Kidney (tissue), 13 donors: ENCODE measurements at regions not wholly inside any gene's neighbourhood (a gene's known extent, or its start where the extent isn't known, plus 50 kb on each side); places are given as distances from the start of the nearest gene placed in this dataset.

Experiments
- DNase-seq, 5 donors: peaks; one replicate each; pipeline ENCODE4 v3.0.0-alpha.2; 2013 to 2020
- FAIRE-seq: peaks from 2 replicates; lab custom pipeline; 2012; peaks lifted over from hg19 to GRCh38; lab: Jason Lieb, UNC
- H3K27ac ChIP-seq, 2 donors: one replicate each; pipeline ENCODE4 v1.7.0; 2013; ENCODE audit warnings: low read depth in 2 of 2, low read length in 2 of 2, inconsistent platforms in 1 of 2
- H3K27me3 ChIP-seq: one replicate; pipeline ENCODE4 v1.7.1; 2013; ENCODE audit warnings: low read length, inconsistent platforms; ENCODE audit not compliant: control insufficient read depth, insufficient read depth
- H3K36me3 ChIP-seq, 3 donors: one replicate each; pipeline versions ENCODE4 v1.7.0 to v1.7.1; 2013; ENCODE audit warnings: low read length in 3 of 3, control low read depth in 1 of 3, inconsistent platforms in 1 of 3; ENCODE audit not compliant: insufficient read depth in 3 of 3, control insufficient read depth in 2 of 3
- H3K4me1 ChIP-seq, 3 donors: one replicate each; pipeline versions ENCODE4 v1.7.0 to v1.7.1; 2013; ENCODE audit warnings: low read length in 3 of 3, inconsistent platforms in 1 of 3, low read depth in 1 of 3; ENCODE audit not compliant: control insufficient read depth in 2 of 3, insufficient read depth in 2 of 3
- H3K4me3 ChIP-seq, 3 donors: one replicate each; pipeline versions ENCODE4 v1.7.0 to v1.8.1; 2013; ENCODE audit warnings: low read length in 3 of 3, control low read depth in 1 of 3, inconsistent platforms in 1 of 3
- H3K9ac ChIP-seq, 3 donors: one replicate each; pipeline versions ENCODE4 v1.7.0 to v1.7.1; 2013; ENCODE audit warnings: low read length in 3 of 3, control low read depth in 1 of 3, inconsistent platforms in 1 of 3
- H3K9me3 ChIP-seq, 3 donors: one replicate each; pipeline versions ENCODE4 v1.7.0 to v1.7.1; 2013; ENCODE audit warnings: low read length in 3 of 3, control low read depth in 1 of 3, inconsistent platforms in 1 of 3; ENCODE audit not compliant: control insufficient read depth in 2 of 3, insufficient read depth in 1 of 3
- intact Hi-C: fragments of 100-400 bp; cut with DNase I; formaldehyde crosslinking; loops from one replicate; pipeline ENCODE4 v1.11.1; 2022
- TF ChIP-seq, protein P1 (sequence below): IDR thresholded peaks from 3 replicates; pipeline ENCODE4 v1.5.1; 2012; ENCODE audit warnings: mild to moderate bottlenecking, moderate library complexity, borderline replicate concordance; ENCODE audit not compliant: insufficient read depth; ENCODE audit errors: extremely low read depth
- donor health status: control.
- donor health status: control.
- donor health status: control.
- donor health status: control.
- donor health status: control.
- donor health status: DM: yes; HTN: yes; CAD: no.
- donor health status: Normal renal cell carcinoma (clear cell type).

DNA sequence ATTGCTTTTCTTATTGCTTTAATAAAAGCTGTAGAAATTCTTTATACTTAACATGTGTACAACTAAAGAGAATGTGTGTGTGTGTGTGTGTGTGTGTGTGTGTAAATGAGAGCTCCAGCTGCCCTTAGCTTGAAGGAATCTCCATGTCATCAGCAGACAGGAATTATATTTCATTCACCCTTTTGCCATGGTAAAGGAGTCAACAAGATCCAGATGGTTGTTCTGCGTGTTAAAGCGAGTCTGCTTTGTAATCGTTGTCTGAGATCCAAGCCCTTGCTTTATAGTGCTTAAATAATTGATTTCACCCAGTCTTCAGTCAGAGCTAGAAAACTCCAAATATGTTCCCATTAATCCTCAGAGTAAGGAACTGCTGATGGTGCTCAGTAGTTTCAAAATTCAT, 285.5 kb downstream of the PDGFC start:
- no peak overlapping the region for H3K27ac ChIP-seq
- no peaks in the 10 kb centered on the region for H3K36me3 ChIP-seq
- peaks cover 0 to 6% (median 0%) of the 10 kb centered on the region in 3 donors for H3K4me1 ChIP-seq
- H3K9ac ChIP-seq: no peak overlapping the region
- FAIRE-seq (no peak), DNase-seq (peak in 4 of 5 donors; percentile 45 to 88 (median 70))
- TF ChIP-seq, protein P1, sequence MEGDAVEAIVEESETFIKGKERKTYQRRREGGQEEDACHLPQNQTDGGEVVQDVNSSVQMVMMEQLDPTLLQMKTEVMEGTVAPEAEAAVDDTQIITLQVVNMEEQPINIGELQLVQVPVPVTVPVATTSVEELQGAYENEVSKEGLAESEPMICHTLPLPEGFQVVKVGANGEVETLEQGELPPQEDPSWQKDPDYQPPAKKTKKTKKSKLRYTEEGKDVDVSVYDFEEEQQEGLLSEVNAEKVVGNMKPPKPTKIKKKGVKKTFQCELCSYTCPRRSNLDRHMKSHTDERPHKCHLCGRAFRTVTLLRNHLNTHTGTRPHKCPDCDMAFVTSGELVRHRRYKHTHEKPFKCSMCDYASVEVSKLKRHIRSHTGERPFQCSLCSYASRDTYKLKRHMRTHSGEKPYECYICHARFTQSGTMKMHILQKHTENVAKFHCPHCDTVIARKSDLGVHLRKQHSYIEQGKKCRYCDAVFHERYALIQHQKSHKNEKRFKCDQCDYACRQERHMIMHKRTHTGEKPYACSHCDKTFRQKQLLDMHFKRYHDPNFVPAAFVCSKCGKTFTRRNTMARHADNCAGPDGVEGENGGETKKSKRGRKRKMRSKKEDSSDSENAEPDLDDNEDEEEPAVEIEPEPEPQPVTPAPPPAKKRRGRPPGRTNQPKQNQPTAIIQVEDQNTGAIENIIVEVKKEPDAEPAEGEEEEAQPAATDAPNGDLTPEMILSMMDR: no peak
- no peak overlapping the region for H3K4me3 ChIP-seq
- no peaks in the 10 kb centered on the region for H3K9me3 ChIP-seq
- H3K27me3 ChIP-seq: no peaks in the 10 kb centered on the region
- intact Hi-C loops: no loop called here

GRCh38 chr4:156685308-156685707, 286.3 kb downstream of the PDGFC start:
- Histone ChIP-seq H3K9me3 (no peaks in the 10 kb centered on the region), H3K4me1 (peaks cover 0 to 6% (median 0%) of the 10 kb centered on the region in 3 donors), H3K36me3 (no peaks in the 10 kb centered on the region), H3K4me3 (no peak overlapping the region), H3K27ac (no peak overlapping the region), H3K9ac (no peak overlapping the region), H3K27me3 (no peaks in the 10 kb centered on the region)
- peak in 1 of 5 donors; percentile 29 for DNase-seq
- no peak for FAIRE-seq
- intact Hi-C loops: no loop called here
- TF ChIP-seq, protein P1: no peak

- DNase-seq (no peak), FAIRE-seq (no peak)
- H3K9me3 ChIP-seq: no peaks in the 10 kb centered on the region
- TF ChIP-seq, protein P1: no peak
- no peak overlapping the region for H3K4me3 ChIP-seq
- H3K4me1 ChIP-seq: no peaks in the 10 kb centered on the region
- H3K27ac ChIP-seq: no peak overlapping the region
- intact Hi-C loops: no loop called here
- H3K9ac ChIP-seq: no peak overlapping the region
- H3K27me3 ChIP-seq: no peaks in the 10 kb centered on the region
- H3K36me3 ChIP-seq: no peaks in the 10 kb centered on the region
These were observed 293.9 kb downstream of the PDGFC start for GRCh38 chr4:156677656-156678055.

DNA sequence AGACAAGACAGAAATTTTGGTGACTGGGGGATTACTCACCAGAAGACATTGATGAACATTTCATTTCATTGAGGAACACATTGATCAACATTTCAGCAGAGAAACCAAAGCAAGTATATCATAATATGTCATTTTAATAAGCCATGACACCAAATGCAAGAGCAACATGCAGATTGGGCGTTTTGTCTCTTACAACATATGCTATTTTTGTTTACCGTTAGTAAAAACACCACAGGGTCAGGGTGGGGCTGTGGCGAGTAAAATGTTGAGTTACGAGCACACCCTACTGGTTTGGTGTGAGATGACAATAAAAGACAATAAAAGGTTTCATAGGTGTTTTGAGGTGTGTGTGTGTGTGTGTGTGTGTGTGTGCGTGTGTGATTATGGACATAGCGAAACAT, 294.5 kb downstream of the PDGFC start:
- no peak for FAIRE-seq

More for the DNA sequence above, 294.5 kb downstream of the PDGFC start:
- intact Hi-C loops: no loop called here
- Histone ChIP-seq H3K36me3 (no peaks in the 10 kb centered on the region), H3K4me3 (no peak overlapping the region), H3K4me1 (no peaks in the 10 kb centered on the region), H3K27ac (no peak overlapping the region), H3K27me3 (no peaks in the 10 kb centered on the region), H3K9ac (no peak overlapping the region), H3K9me3 (no peaks in the 10 kb centered on the region)
- DNase-seq: peak in 1 of 5 donors; percentile 40
- TF ChIP-seq, protein P1: peak; percentile 16
